ENCODE measurements at regions not wholly inside any gene's neighbourhood (a gene's known extent, or its start where the extent isn't known, plus 50 kb on each side); places are given as distances from the start of the nearest gene placed in this dataset.
"Not testable (repeated sequence)": the region's sequence is repeated elsewhere in the genome, so short reads cannot be mapped to it uniquely, and the experiment has no call there.

DNA sequence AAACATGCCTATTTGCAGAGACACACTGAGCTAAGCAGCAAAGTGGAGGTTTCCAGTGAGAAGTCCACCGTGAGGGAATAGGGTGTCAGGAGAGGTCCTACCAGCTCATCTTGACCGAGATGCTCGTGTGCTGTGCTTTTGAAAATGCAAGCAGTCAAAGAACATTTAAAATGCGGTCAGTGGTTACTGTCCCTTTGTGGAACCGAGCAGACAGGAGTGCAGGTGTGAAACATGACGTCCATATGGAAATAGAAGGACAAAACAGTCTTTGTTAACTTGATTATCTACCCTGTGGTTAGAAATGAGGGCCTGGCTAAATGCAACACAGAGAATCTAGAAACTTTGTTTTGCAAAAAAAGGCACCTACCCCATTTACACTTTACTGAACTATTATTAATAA lies 473.3 kb downstream of the SPATA31A6 start:
- ATAC-seq; H3K27me3 Mint-ChIP-seq (ENCODE audit: low read depth); H3K36me3 Mint-ChIP-seq (ENCODE audit: insufficient read depth); H3K4me1 Mint-ChIP-seq (ENCODE audit: low read depth); H3K4me3 Mint-ChIP-seq; H3K9me3 Mint-ChIP-seq; DNase-seq: not testable (repeated sequence)

DNA sequence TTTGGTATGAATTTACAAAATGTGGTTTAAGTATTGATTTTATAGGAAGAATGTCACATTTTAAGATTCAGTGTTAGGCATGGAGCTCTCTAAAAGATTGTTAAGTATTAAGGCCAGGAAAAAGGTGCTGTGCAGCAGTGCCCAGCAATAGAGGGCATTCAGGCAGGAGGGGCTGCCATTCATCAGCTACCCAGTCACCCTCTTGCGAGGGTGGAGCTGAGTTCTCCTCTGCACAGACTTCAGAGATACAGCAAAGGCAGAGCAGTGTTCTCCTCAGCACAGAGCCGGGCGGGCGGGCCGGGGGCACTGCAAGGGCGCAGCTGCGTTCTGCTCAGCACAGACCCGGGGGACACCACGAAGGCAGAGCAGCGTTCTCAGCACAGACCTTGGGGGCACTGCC lies 474.0 kb downstream of the SPATA31A6 start:
- H3K9me3 Mint-ChIP-seq; DNase-seq; H3K4me1 Mint-ChIP-seq (ENCODE audit: low read depth); H3K27me3 Mint-ChIP-seq (ENCODE audit: low read depth); H3K4me3 Mint-ChIP-seq; H3K36me3 Mint-ChIP-seq (ENCODE audit: insufficient read depth); ATAC-seq: not testable (repeated sequence)

DNA sequence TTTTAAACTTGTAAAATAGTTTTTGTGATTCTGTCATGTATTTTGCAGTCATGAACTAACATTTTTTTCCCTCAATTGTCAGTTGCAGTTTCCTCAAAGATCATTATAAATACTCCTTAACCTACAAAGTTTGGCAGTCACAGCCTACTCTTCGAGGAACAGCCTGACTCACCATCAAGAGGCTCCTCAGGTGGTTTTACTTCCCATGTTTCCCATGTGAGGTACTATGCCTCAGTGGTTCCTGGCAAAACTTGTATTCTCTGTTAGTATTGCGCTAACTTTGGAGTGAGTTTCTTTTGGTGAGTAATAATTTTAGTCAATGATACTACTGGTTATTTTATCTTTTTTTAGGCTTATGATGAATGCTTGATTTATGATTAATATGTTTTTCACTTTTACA lies 513.7 kb downstream of the SPATA31A6 start:
- not testable (repeated sequence) for H3K4me3 Mint-ChIP-seq; H3K9me3 Mint-ChIP-seq; H3K36me3 Mint-ChIP-seq (ENCODE audit: insufficient read depth); ATAC-seq; H3K4me1 Mint-ChIP-seq (ENCODE audit: low read depth); DNase-seq; H3K27me3 Mint-ChIP-seq (ENCODE audit: low read depth)

DNA sequence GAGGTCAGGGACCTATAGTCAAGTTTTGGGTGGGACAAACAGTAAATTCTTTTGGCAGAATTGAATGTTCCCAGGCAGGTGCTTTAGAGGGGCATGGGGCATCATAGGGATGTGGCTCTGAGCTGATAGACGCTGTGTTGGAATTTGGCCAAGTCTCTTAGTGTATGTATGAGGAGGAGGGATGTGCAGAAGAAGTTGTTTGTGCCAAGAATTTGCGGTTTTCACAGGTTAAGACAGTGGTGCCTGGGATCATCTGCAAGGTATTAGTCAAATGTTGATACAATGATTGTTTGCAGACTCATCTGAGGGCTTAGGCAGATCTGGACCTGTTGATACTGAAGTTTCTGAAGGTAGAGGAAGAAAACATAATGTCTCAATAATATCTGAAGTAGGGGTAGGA lies 519.4 kb downstream of the SPATA31A6 start:
- H3K36me3 Mint-ChIP-seq (ENCODE audit: insufficient read depth); DNase-seq; H3K9me3 Mint-ChIP-seq; H3K27me3 Mint-ChIP-seq (ENCODE audit: low read depth); ATAC-seq; H3K4me1 Mint-ChIP-seq (ENCODE audit: low read depth); H3K4me3 Mint-ChIP-seq: not testable (repeated sequence)

DNA sequence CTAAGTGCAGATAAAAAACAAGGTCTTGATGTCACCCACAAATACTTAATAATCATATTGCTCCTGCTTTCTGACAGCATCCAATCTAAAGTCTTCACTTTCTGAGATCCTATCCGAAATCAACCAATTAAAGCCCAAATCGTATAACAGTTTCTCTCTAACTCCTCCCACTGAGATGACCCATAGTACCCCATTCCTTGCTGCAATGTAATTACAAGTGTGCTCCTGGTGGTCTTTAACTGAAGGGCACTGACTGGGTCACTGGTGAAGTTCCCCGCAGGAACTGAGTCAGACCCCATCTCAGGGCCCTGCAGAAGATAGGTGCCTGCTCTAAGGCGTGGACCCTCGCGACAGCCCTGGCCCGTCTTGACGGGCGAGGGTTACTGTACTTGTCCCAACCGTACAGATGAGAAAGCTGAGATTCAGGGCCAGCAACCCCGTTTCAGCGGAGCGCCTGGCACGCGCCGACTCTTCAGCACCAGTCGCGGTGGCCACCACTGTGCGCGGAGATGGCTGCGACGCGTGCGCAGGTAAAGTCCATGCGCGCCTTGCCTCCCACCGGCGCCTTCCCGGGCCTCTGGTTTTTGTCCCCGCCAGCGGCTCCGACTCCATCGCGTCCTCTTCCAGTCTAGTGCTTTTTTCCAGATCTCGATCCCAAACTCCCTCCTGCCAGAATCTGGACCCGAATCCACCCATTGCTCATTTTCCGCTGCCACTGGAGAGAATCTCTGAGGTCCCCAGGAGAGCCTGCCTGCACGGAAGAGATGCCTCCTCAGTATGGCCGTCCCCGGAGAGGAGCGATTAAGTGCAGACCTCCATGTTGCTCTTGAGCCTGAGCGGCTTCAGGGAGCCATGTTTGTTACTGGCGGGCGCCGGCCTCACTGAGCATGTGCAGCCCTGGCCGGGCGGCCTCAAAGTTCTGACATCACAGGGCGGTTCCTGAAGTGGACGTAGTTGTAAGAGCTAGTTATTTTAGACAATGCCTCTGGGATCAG lies 541.7 kb downstream of the SPATA31A6 start:
- peak; percentile 31 for DNase-seq
- H3K4me1 Mint-ChIP-seq (ENCODE audit: low read depth); H3K4me3 Mint-ChIP-seq; H3K36me3 Mint-ChIP-seq (ENCODE audit: insufficient read depth); H3K27me3 Mint-ChIP-seq (ENCODE audit: low read depth); ATAC-seq; H3K9me3 Mint-ChIP-seq: not testable (repeated sequence)

DNA sequence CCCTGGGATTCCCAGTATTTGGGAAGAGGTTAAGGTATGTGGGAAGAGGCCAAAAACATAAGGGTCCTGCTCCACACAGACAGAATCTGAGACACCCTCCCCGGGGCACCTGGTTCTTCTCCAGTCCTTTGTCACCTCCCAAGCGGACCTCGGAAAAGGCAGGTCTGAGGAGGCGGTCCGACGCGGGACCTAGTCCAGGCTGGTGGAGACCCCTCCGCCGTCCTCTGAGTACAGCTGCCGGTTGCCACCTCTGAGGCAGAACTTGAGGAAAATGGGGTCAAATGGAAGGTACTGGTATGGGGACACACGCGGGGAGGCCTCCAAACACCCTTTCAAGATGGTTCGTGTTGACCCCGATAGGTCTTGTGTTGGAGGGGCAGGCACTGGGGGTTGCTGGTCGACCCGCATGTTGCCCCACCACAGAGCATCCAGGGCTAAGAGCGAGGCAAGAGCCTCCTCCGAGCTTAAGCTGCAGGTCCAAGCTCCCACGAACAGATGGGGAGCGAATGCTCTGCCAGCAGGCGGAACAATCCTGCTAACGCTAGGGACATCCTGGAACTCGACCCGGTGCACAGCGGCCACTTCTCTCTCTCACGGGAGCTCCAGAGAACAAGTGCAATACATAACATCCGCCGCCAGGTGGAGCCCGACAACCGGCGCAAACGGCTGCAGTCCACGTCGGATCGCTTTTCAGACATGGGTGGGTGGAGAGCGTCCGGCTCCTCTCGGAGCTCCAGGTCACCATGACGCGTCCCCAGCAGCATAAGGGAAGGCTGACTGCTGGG lies 559.8 kb downstream of the SPATA31A6 start:
- H3K4me3 Mint-ChIP-seq; H3K36me3 Mint-ChIP-seq (ENCODE audit: insufficient read depth); H3K27me3 Mint-ChIP-seq (ENCODE audit: low read depth); H3K4me1 Mint-ChIP-seq (ENCODE audit: low read depth); H3K9me3 Mint-ChIP-seq: not testable (repeated sequence)
- ATAC-seq (peak in 1 of 2 donors; percentile 41), DNase-seq (peak; percentile 57)

DNA sequence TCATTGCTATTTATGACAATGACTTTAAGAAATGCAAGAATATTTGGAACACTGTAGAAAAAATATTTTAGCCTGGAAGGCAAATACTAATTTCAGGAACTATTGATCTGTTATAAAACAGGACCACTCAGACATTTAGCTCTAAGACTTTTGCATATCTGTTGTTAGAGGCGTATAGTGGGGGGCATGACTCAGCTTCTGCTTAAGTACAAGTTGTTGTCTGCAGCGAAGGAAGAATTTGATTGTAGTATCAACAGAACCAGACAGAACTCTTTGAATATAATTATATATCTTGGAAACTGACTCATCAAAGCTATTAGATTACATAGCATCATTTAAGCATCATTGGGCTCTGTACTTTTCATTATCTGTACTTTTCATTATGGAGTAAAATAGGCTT lies 573.8 kb downstream of the SPATA31A6 start:
- not testable (repeated sequence) for DNase-seq; H3K9me3 Mint-ChIP-seq; H3K27me3 Mint-ChIP-seq (ENCODE audit: low read depth); ATAC-seq; H3K36me3 Mint-ChIP-seq (ENCODE audit: insufficient read depth); H3K4me1 Mint-ChIP-seq (ENCODE audit: low read depth); H3K4me3 Mint-ChIP-seq

DNA sequence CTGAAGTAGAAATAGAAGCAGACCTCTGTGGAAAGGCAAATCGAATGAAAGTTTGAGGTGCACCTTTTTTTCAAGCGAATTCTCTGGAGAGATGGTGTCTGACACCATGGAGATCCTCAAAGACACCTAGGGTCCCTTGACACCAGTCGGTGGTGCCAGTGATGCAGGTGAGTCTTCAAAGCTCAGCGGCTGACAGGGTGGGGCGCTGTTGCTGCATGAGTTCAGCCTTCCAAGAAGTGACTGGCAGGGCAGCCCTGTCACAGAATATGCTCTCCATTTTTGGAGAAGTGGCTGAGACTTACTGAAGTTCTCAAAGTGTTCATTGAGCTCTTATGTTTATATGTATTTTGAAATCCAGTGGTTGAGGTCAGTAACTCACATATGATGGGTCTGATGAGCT lies 575.9 kb downstream of the SPATA31A6 start:
- not testable (repeated sequence) for ATAC-seq; H3K27me3 Mint-ChIP-seq (ENCODE audit: low read depth); H3K4me3 Mint-ChIP-seq; DNase-seq; H3K36me3 Mint-ChIP-seq (ENCODE audit: insufficient read depth); H3K9me3 Mint-ChIP-seq; H3K4me1 Mint-ChIP-seq (ENCODE audit: low read depth)

DNA sequence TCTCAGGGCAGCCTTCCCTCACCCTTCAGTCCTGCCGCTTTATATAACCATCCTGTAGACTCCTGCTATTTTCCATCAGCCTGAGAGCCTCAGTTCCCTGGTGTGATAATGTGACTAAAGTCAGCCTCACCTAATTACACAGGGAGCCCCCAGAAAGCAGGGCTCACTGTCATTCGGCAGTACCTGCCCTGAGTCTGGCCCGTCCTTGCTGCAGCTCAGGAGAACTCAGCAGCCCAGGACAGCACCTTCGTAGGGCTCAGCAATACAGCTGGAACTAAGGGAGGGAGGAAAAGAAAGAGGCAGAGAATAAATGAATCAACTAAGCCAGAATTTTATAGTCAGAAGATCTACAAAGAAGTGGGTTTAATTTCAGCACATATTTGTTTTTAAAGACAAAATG lies 598.7 kb downstream of the SPATA31A6 start:
- H3K4me3 Mint-ChIP-seq; H3K27me3 Mint-ChIP-seq (ENCODE audit: low read depth); DNase-seq; H3K9me3 Mint-ChIP-seq; H3K36me3 Mint-ChIP-seq (ENCODE audit: insufficient read depth); ATAC-seq; H3K4me1 Mint-ChIP-seq (ENCODE audit: low read depth): not testable (repeated sequence)

DNA sequence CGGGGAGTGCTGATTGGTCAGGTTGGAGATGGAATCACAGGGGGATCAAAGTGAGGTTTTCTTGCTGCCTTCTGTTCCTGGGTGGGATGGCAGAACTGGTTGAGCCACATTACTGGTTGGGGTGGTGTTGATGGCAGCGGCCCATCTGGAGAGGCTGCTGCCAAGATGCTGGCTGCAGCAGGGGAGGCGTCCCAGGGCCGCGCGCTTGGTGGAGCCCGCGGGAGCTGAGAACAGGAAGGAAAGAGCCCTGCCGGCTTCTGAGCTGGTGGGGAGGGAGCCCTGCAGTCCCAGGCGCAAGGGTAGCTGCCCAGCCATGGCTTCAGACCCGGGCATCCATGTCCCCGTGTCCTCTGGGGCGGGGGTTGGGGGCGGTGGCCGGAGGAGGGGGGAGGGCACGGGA lies 609.3 kb downstream of the SPATA31A6 start:
- not testable (repeated sequence) for H3K4me1 Mint-ChIP-seq (ENCODE audit: low read depth); ATAC-seq; DNase-seq; H3K9me3 Mint-ChIP-seq; H3K4me3 Mint-ChIP-seq; H3K36me3 Mint-ChIP-seq (ENCODE audit: insufficient read depth); H3K27me3 Mint-ChIP-seq (ENCODE audit: low read depth)

DNA sequence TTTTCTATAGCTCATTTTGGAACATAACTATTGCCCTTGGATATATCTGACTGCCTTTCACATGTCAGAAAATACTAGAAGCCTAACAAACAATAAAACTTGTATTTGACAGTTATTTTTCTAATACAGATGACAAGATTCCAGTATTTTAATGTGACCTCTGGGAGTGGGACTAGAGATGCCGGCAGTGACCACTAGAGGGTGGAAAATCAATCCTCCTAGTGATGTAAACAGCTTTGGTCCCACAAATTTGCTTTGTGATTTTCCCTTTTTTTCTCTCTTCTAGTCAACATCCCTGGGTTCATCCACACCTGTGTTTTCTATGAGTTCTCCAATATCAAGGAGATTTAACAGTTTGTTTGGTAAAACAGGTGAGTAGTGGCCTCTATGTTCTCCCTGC lies 615.1 kb downstream of the SPATA31A6 start:
- not testable (repeated sequence) for H3K27me3 Mint-ChIP-seq (ENCODE audit: low read depth); H3K9me3 Mint-ChIP-seq; H3K4me1 Mint-ChIP-seq (ENCODE audit: low read depth); H3K4me3 Mint-ChIP-seq; DNase-seq; ATAC-seq; H3K36me3 Mint-ChIP-seq (ENCODE audit: insufficient read depth)

DNA sequence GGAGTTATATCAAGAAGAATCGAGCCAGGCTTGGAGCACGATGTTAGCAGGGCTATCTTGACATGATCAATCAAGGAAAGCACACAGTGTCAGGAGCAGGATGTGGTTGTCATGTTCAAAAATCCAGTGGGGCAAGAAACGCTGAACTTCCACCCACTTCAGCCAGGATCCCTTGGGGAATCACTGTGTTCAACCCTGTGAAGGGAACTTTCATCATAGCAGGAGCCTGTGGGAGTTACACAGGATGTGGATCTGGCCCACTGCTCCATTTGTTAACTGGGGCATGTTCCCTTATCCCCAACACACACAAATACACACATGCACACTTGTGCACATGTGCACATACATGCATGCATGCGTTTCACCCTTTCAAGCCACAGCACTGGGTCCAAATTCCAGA lies 619.3 kb downstream of the SPATA31A6 start:
- H3K36me3 Mint-ChIP-seq (ENCODE audit: insufficient read depth); DNase-seq; H3K4me3 Mint-ChIP-seq; ATAC-seq; H3K9me3 Mint-ChIP-seq; H3K27me3 Mint-ChIP-seq (ENCODE audit: low read depth); H3K4me1 Mint-ChIP-seq (ENCODE audit: low read depth): not testable (repeated sequence)

DNA sequence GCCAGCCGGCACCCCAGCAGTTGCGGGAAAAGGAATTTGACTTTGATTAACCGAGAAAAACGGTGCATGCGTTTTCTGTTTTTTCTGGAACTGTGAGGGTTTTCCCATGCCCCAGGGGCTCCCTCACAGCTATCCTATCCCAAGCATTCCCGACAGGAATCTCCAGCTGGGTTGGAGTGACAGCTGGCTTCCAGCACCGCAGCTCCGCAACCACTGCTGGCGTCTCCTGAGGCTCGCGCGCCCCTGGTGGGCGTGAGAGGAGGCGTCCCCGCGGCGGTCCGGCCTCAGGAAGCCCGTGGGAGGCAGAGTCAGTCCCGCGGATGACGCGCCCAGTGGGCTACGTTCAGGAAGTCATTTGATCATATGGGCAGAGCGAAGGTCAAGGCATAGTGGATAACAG lies 623.2 kb downstream of the SPATA31A6 start:
- H3K9me3 Mint-ChIP-seq, ATAC-seq: not testable (repeated sequence)

DNA sequence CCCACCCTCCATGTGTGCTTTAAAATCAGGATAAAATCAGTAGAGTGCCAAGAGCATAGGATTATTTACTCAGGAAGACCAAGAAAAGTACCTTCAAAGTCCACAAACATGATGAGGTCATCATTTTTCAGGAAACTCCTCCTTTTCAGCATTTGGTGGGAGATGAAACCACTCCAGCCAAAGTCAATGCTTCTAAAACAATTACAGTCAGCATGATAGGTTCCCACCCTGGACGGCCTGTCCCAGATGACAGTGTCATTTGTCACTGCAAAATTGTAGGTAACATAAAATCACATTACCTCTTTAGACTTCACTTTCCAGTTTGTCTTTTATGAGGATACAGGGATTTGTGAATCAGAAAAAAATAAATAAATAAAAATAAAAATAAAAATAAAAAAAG lies 638.0 kb downstream of the SPATA31A6 start:
- not testable (repeated sequence) for H3K27me3 Mint-ChIP-seq (ENCODE audit: low read depth); ATAC-seq; H3K4me1 Mint-ChIP-seq (ENCODE audit: low read depth); H3K4me3 Mint-ChIP-seq; DNase-seq; H3K9me3 Mint-ChIP-seq; H3K36me3 Mint-ChIP-seq (ENCODE audit: insufficient read depth)

More for the DNA sequence above, 623.2 kb downstream of the SPATA31A6 start:
- H3K27me3 Mint-ChIP-seq (ENCODE audit: low read depth); H3K4me1 Mint-ChIP-seq (ENCODE audit: low read depth); DNase-seq; H3K4me3 Mint-ChIP-seq; H3K36me3 Mint-ChIP-seq (ENCODE audit: insufficient read depth): not testable (repeated sequence)

DNA sequence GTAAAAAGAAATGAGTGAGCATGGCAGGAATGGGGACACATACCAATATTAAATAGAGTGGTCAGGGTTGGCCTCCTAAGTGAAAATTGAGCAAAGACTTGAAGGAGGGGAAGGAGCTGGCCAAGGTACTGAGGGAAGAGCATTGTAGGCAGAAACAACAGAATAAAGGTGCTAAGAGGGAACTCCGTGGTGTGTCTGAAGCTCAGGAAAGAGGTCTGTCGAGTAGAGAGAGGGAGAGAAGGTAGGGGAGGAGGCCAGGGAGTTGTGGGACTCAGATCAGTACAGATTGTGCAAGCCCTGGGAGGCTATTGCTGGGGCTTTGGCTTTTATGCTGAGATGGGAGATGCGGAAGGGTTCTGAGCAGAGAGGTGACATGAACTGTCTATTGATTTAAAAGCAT lies 664.7 kb downstream of the SPATA31A6 start:
- not testable (repeated sequence) for H3K27me3 Mint-ChIP-seq (ENCODE audit: low read depth); DNase-seq; H3K36me3 Mint-ChIP-seq (ENCODE audit: insufficient read depth); H3K4me1 Mint-ChIP-seq (ENCODE audit: low read depth); H3K9me3 Mint-ChIP-seq; ATAC-seq; H3K4me3 Mint-ChIP-seq

Measured in activated T-cell treated with anti-CD3 and anti-CD28 coated beads, Interleukin-2, amount 50 U/mL, for 4 hours (primary cell).